Activated T-helper 2 cell treated with anti-CD3 and anti-CD28 coated beads, Interferon-gamma antibody, Interleukin-2, Interleukin-4, amounts not matched to agents 10 μg/mL and 5 μg/mL and 100 μg/mL, durations not matched to agents 14 hours and 24 hours and 36 hours (primary cell): ENCODE measurements at regions not wholly inside any gene's neighbourhood (a gene's known extent, or its start where the extent isn't known, plus 50 kb on each side); places are given as distances from the start of the nearest gene placed in this dataset.
"Not testable (repeated sequence)": the region's sequence is repeated elsewhere in the genome, so short reads cannot be mapped to it uniquely, and the experiment has no call there.

Experiments
- DNase-seq: peaks from one replicate; pipeline ENCODE4 v3.0.0; 2021; ENCODE audit warnings: low spot score
- H3K27ac Mint-ChIP-seq: one replicate; pipeline ENCODE4 v1.8.0; 2021; ENCODE audit warnings: mixed read lengths
- H3K27me3 Mint-ChIP-seq: one replicate; pipeline ENCODE4 v1.8.0; 2021; ENCODE audit warnings: low read depth, mixed read lengths
- H3K36me3 Mint-ChIP-seq: one replicate; pipeline ENCODE4 v1.8.0; 2021; ENCODE audit warnings: low read depth, mixed read lengths
- H3K4me1 Mint-ChIP-seq: one replicate; pipeline ENCODE4 v1.8.0; 2021; ENCODE audit warnings: low read depth, mixed read lengths
- H3K4me3 Mint-ChIP-seq: one replicate; pipeline ENCODE4 v1.8.0; 2021; ENCODE audit warnings: low read depth, mild to moderate bottlenecking, moderate library complexity, mixed read lengths
- H3K9me3 Mint-ChIP-seq: one replicate; pipeline ENCODE4 v1.8.0; 2021; ENCODE audit warnings: mixed read lengths
- intact Hi-C: fragments of 100-400 bp; cut with micrococcal nuclease; formaldehyde crosslinking; loops from one replicate; pipeline ENCODE4 v1.15.1; 2023

DNA sequence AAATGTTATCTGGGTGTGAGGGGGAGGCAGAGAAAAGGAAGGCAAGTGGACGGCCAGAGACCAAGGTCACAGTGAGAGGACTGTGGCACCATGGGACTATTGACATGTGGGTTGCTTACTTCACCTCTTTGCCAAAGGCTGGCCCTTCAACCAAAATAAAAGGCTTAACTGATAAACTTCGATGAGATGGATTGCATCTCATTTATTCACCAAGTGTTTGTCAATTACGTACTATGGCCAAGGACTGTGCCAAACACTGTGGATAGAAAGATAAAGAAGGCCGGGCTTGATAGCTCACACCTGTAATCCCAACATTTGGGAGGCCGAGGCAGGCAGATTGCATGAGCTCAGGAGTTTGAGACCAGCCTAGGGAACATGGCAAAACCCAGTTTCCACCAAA lies 98.7 kb upstream of the CCBE1 start:
- no peaks in the 10 kb centered on the region for H3K9me3 Mint-ChIP-seq
- no peak overlapping the region for H3K27ac Mint-ChIP-seq
- no peak for DNase-seq
- H3K27me3 Mint-ChIP-seq, result no peaks in the 10 kb centered on the region
- H3K36me3 Mint-ChIP-seq, result no peaks in the 10 kb centered on the region
- no peaks in the 10 kb centered on the region for H3K4me1 Mint-ChIP-seq
- H3K4me3 Mint-ChIP-seq, result no peak overlapping the region
- intact Hi-C loops, result no loop called here

- intact Hi-C loops, result no loop called here
- Mint-ChIP-seq H3K4me1 (no peaks in the 10 kb centered on the region), H3K36me3 (no peaks in the 10 kb centered on the region), H3K9me3 (no peaks in the 10 kb centered on the region), H3K4me3 (no peak overlapping the region), H3K27me3 (peaks cover 6% of the 10 kb centered on the region), H3K27ac (no peak overlapping the region)
- DNase-seq, result no peak
Measured at GRCh38 chr18:59792353-59792752, 95.1 kb upstream of the CCBE1 start.

DNA sequence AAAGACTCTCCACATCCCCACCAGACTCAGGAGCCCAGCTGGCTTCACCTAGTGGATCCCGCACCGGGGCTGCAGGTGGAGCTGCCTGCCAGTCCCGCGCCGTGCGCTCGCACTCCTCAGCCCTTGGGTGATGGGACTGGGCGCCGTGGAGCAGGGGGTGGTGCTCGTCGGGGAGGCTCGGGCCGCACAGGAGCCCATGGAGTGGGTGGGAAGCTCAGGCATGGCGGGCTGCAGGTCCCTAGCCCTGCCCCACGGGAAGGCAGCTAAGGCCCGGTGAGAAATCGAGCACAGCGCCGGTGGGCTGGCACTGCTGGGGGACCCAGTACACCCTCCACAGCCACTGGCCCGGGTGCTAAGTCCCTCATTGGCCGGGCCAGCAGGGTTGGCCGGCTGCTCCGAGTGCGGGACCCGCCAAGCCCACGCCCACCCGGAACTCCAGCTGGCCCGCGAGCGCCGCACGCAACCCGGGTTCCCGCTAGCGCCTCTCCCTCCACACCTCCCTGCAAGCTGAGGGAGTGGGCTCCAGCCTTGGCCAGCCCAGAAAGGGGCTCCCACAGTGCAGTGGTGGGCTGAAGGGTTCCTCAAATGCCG lies 93.2 kb upstream of the CCBE1 start:
- H3K27me3 Mint-ChIP-seq, result peaks cover 13% of the 10 kb centered on the region
- intact Hi-C loops, H3K4me3 Mint-ChIP-seq, DNase-seq, H3K27ac Mint-ChIP-seq, H3K9me3 Mint-ChIP-seq, H3K36me3 Mint-ChIP-seq, H3K4me1 Mint-ChIP-seq: not testable (repeated sequence)

GRCh38 chr18:59788791-59789106 lies 91.5 kb upstream of the CCBE1 start:
- DNase-seq, result no peak
- intact Hi-C loops, result no loop called here
- Mint-ChIP-seq H3K27ac (no peak overlapping the region), H3K4me1 (no peaks in the 10 kb centered on the region), H3K4me3 (no peak overlapping the region), H3K27me3 (peaks cover 13% of the 10 kb centered on the region), H3K36me3 (no peaks in the 10 kb centered on the region), H3K9me3 (no peaks in the 10 kb centered on the region)

- Mint-ChIP-seq H3K36me3 (no peaks in the 10 kb centered on the region), H3K4me1 (no peaks in the 10 kb centered on the region), H3K27me3 (peaks cover 14% of the 10 kb centered on the region), H3K9me3 (no peaks in the 10 kb centered on the region), H3K27ac (no peak overlapping the region), H3K4me3 (no peak overlapping the region)
- intact Hi-C loops, result no loop called here
- no peak for DNase-seq
Measured at GRCh38 chr18:59787998-59788790, 91.0 kb upstream of the CCBE1 start.

DNA sequence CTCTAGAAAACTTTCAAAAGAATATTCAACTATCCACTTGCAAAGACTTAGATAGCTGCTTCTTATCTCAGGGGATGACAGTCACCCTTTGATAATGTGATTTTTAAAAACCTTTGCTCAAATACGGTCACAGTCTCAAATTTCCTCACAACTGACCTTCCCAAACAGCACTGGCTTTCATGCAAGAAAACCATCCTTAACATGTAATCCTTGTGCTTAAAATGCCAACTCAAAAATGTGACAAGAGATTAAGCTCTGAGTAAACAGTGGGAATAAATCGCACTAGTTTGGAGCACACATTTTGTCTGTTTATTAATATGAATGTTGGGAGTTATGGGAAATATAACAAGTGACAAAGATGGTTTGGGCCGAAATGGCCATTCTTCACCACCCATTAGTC lies 87.5 kb upstream of the CCBE1 start:
- Mint-ChIP-seq H3K9me3 (no peaks in the 10 kb centered on the region), H3K4me3 (no peak overlapping the region), H3K4me1 (no peaks in the 10 kb centered on the region), H3K27ac (no peak overlapping the region), H3K36me3 (no peaks in the 10 kb centered on the region), H3K27me3 (peaks cover 18% of the 10 kb centered on the region)
- DNase-seq, result no peak
- intact Hi-C loops, result no loop called here

DNA sequence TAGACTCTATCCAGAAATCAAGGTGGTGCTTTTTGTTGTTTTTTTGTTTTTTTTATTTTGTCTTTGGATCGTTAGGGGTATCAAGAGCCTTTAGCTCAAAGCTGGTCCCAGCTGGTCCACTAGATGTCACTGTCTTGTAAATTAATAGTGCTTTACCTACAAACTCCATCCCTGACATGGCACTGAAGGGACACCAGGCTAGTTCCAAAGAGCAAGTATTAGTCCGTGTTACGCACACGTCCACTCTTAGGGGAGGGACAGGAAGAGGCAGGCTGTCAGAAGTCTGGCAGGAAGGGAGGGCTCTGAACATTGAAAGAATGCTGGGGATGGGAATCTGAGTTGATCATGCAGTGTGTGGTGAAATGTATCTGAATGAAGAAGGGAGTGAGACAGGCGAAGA lies 85.9 kb upstream of the CCBE1 start:
- no peaks in the 10 kb centered on the region for H3K36me3 Mint-ChIP-seq
- DNase-seq, result no peak
- no peak overlapping the region for H3K27ac Mint-ChIP-seq

GRCh38 chr18:59779979-59780378 lies 82.8 kb upstream of the CCBE1 start:
- H3K27me3 Mint-ChIP-seq, result peaks cover 5% of the 10 kb centered on the region
- no peaks in the 10 kb centered on the region for H3K9me3 Mint-ChIP-seq
- H3K4me3 Mint-ChIP-seq, result no peak overlapping the region
- no peak for DNase-seq
- no peak overlapping the region for H3K27ac Mint-ChIP-seq
- intact Hi-C loops, result no loop called here
- H3K4me1 Mint-ChIP-seq, result no peaks in the 10 kb centered on the region
- H3K36me3 Mint-ChIP-seq, result no peaks in the 10 kb centered on the region

More for the DNA sequence above, 85.9 kb upstream of the CCBE1 start:
- H3K4me3 Mint-ChIP-seq, result no peak overlapping the region
- intact Hi-C loops, result loop anchor here (1.0 kb wide), 1 partner anchor 40 kb away; no protein-coding TSS in a partner anchor
- H3K4me1 Mint-ChIP-seq, result no peaks in the 10 kb centered on the region
- no peaks in the 10 kb centered on the region for H3K9me3 Mint-ChIP-seq
- peaks cover 16% of the 10 kb centered on the region for H3K27me3 Mint-ChIP-seq

- no peaks in the 10 kb centered on the region for H3K4me1 Mint-ChIP-seq
- intact Hi-C loops, result no loop called here
- peaks cover 5% of the 10 kb centered on the region for H3K27me3 Mint-ChIP-seq
- no peak overlapping the region for H3K27ac Mint-ChIP-seq
- H3K36me3 Mint-ChIP-seq, result no peaks in the 10 kb centered on the region
- H3K9me3 Mint-ChIP-seq, result no peaks in the 10 kb centered on the region
- H3K4me3 Mint-ChIP-seq, result no peak overlapping the region
- no peak for DNase-seq
Measured at GRCh38 chr18:59778434-59778833, 81.2 kb upstream of the CCBE1 start.

GRCh38 chr18:59777636-59778035 lies 80.4 kb upstream of the CCBE1 start:
- intact Hi-C loops, result no loop called here
- Mint-ChIP-seq H3K9me3 (no peaks in the 10 kb centered on the region), H3K27ac (no peak overlapping the region), H3K27me3 (no peaks in the 10 kb centered on the region), H3K4me3 (no peak overlapping the region), H3K36me3 (no peaks in the 10 kb centered on the region), H3K4me1 (no peaks in the 10 kb centered on the region)
- no peak for DNase-seq

- no peak overlapping the region for H3K4me3 Mint-ChIP-seq
- H3K27me3 Mint-ChIP-seq, result no peaks in the 10 kb centered on the region
- no peaks in the 10 kb centered on the region for H3K4me1 Mint-ChIP-seq
- intact Hi-C loops, result no loop called here
- H3K9me3 Mint-ChIP-seq, result no peaks in the 10 kb centered on the region
- H3K36me3 Mint-ChIP-seq, result no peaks in the 10 kb centered on the region
- no peak for DNase-seq
- H3K27ac Mint-ChIP-seq, result no peak overlapping the region
Measured at GRCh38 chr18:59769129-59769865, 72.1 kb upstream of the CCBE1 start.

- no peaks in the 10 kb centered on the region for H3K9me3 Mint-ChIP-seq
- H3K36me3 Mint-ChIP-seq, result no peaks in the 10 kb centered on the region
- H3K4me1 Mint-ChIP-seq, result no peaks in the 10 kb centered on the region
- DNase-seq, result no peak
- H3K4me3 Mint-ChIP-seq, result no peak overlapping the region
- H3K27ac Mint-ChIP-seq, result no peak overlapping the region
- intact Hi-C loops, result no loop called here
- H3K27me3 Mint-ChIP-seq, result no peaks in the 10 kb centered on the region
Measured at GRCh38 chr18:59768409-59768808, 71.2 kb upstream of the CCBE1 start.

DNA sequence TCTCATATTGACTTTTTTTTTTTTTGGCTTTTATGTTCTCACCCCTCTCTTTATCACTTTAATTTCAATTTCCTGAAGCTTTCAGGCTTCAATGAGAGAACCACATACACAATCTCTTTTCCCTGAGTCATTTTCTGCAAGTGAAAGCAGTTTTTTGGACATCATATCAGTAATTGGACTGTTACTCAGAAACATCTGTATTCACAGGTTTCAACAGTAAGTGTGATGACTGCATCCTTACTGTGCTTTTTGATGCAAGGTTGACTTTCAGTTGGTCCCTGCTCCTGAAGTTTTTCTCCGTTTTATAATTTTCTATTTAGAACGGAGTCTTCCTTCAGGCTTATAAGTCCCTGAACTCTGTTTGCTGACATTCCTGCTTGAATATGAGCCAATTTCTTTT lies 70.5 kb upstream of the CCBE1 start:
- no peak overlapping the region for H3K4me3 Mint-ChIP-seq
- no peaks in the 10 kb centered on the region for H3K36me3 Mint-ChIP-seq
- no peak overlapping the region for H3K27ac Mint-ChIP-seq
- H3K4me1 Mint-ChIP-seq, result no peaks in the 10 kb centered on the region
- no peaks in the 10 kb centered on the region for H3K27me3 Mint-ChIP-seq
- intact Hi-C loops, result no loop called here
- no peaks in the 10 kb centered on the region for H3K9me3 Mint-ChIP-seq
- no peak for DNase-seq
